IMR-90 (cell line): ENCODE measurements at regions not wholly inside any gene's neighbourhood (a gene's known extent, or its start where the extent isn't known, plus 50 kb on each side); places are given as distances from the start of the nearest gene placed in this dataset.

ENCODE experiments used
- ATAC-seq: fragments of 200-7000 bp; cut with Tn5 transposase; 2 replicates; pipeline ENCODE4 v1.9.1; 2020; ENCODE audit warnings: low read depth, mild to moderate bottlenecking, moderate library complexity
- BruUV-seq: library from RNA; stranded (reverse); fragments of 400-500 nt; replicated peaks from 2 replicates; lab custom pipeline; 2021; lab: Mats Ljungman, UMichigan
- CTCF ChIA-PET: fragments of 300-600 bp; formaldehyde crosslinking; extraction: SDS; loops from one replicate; lab custom pipeline; 2021; ENCODE audit warnings: antibody characterized with exemption; lab: Yijun Ruan, JAX
- POLR2A ChIA-PET: fragments of 300-600 bp; sonication (Branson Sonifier 250); formaldehyde crosslinking; loops from one replicate; lab custom pipeline; 2022; ENCODE audit warnings: antibody characterized with exemption; ENCODE audit not compliant: unreplicated experiment; lab: Charles Lee
- DNase-seq: peaks from one replicate; pipeline ENCODE4 v3.0.0; 2013
- H2AFZ ChIP-seq: replicated peaks from 2 replicates; pipeline ENCODE3; 2013; ENCODE audit warnings: low read length, mild to moderate bottlenecking; ENCODE audit not compliant: poor library complexity
- H2AK5ac ChIP-seq: 2 replicates; pipeline ENCODE4 v1.6.1; 2013; ENCODE audit warnings: low read depth, low read length, inconsistent platforms
- H2AK9ac ChIP-seq: replicated peaks from 2 replicates; pipeline ENCODE3; 2013; ENCODE audit warnings: mild to moderate bottlenecking, low read depth, low read length, moderate library complexity; ENCODE audit not compliant: poor library complexity
- H2BK120ac ChIP-seq: 2 replicates; pipeline ENCODE4 v1.6.1; 2013; ENCODE audit warnings: low read depth, low read length, inconsistent platforms
- H2BK15ac ChIP-seq: 3 replicates; pipeline ENCODE4 v1.6.1; 2013; ENCODE audit warnings: low read depth, low read length, inconsistent platforms
- H2BK20ac ChIP-seq: 2 replicates; pipeline ENCODE4 v1.6.1; 2013; ENCODE audit warnings: low read depth, mild to moderate bottlenecking, inconsistent platforms, low read length, moderate library complexity
- H2BK5ac ChIP-seq: 2 replicates; pipeline ENCODE4 v1.6.1; 2013; ENCODE audit warnings: mild to moderate bottlenecking, low read depth, low read length, inconsistent platforms; ENCODE audit not compliant: poor library complexity, severe bottlenecking
- H3K14ac ChIP-seq: replicated peaks from 2 replicates; pipeline ENCODE4 v1.6.1; 2013; ENCODE audit warnings: low read depth, low read length, inconsistent platforms
- H3K18ac ChIP-seq: 2 replicates; pipeline ENCODE4 v1.6.1; 2013; ENCODE audit warnings: low read depth, low read length, control low read depth
- H3K23ac ChIP-seq: 2 replicates; pipeline ENCODE4 v1.6.1; 2013; ENCODE audit warnings: low read depth, low read length, inconsistent platforms
- H3K27ac ChIP-seq: 2 replicates; pipeline ENCODE4 v1.5.1; 2013; ENCODE audit warnings: mild to moderate bottlenecking, control low read depth, low read length; ENCODE audit not compliant: insufficient read depth
- H3K27me3 ChIP-seq: 2 replicates; pipeline ENCODE4 v1.6.1; 2013; ENCODE audit warnings: low read length; ENCODE audit not compliant: control insufficient read depth, insufficient read depth
- H3K36me3 ChIP-seq: 2 replicates; pipeline ENCODE4 v1.6.1; 2013; ENCODE audit warnings: low read length, mixed read lengths; ENCODE audit not compliant: control insufficient read depth, insufficient read depth
- H3K4ac ChIP-seq: 2 replicates; pipeline ENCODE4 v1.6.1; 2013; ENCODE audit warnings: low read depth, low read length, inconsistent platforms
- H3K4me1 ChIP-seq: 2 replicates; pipeline ENCODE4 v1.6.1; 2013; ENCODE audit warnings: low read length, mixed read lengths; ENCODE audit not compliant: control insufficient read depth, insufficient read depth
- H3K4me2 ChIP-seq: 2 replicates; pipeline ENCODE4 v1.6.1; 2013; ENCODE audit warnings: low read depth, mild to moderate bottlenecking, control low read depth, low read length, moderate library complexity
- H3K4me3 ChIP-seq: 2 replicates; pipeline ENCODE4 v1.5.1; 2013; ENCODE audit warnings: low read depth, mild to moderate bottlenecking, control low read depth, low read length, moderate library complexity; ENCODE audit not compliant: insufficient read depth
- H3K56ac ChIP-seq: 2 replicates; pipeline ENCODE4 v1.6.1; 2013; ENCODE audit warnings: low read length, inconsistent platforms; ENCODE audit not compliant: insufficient read depth; ENCODE audit errors: extremely low read depth
- H3K79me1 ChIP-seq, 2 experiments: 2 replicates each; pipeline ENCODE4 v1.6.1; 2013; ENCODE audit warnings: low read length in 2 of 2, inconsistent platforms in 1 of 2, low read depth in 1 of 2
- H3K9ac ChIP-seq: 2 replicates; pipeline ENCODE4 v1.6.1; 2013; ENCODE audit warnings: low read depth, low read length, control low read depth
- H3K9me1 ChIP-seq: 2 replicates; pipeline ENCODE4 v1.6.1; 2013; ENCODE audit warnings: low read length, inconsistent platforms; ENCODE audit not compliant: insufficient read depth
- H3K9me3 ChIP-seq: 2 replicates; pipeline ENCODE4 v1.6.1; 2013; ENCODE audit warnings: low read length; ENCODE audit not compliant: control insufficient read depth, insufficient read depth
- H4K20me1 ChIP-seq: 2 replicates; pipeline ENCODE4 v1.6.1; 2013; ENCODE audit warnings: low read length, inconsistent platforms; ENCODE audit not compliant: insufficient read depth
- H4K5ac ChIP-seq: 2 replicates; pipeline ENCODE4 v1.6.1; 2013; ENCODE audit warnings: mild to moderate bottlenecking, low read depth, low read length, control low read depth
- H4K8ac ChIP-seq, 2 experiments: 2 replicates each; pipeline ENCODE4 v1.6.1; 2013; ENCODE audit warnings: low read depth in 2 of 2, low read length in 2 of 2, control low read depth in 1 of 2, inconsistent platforms in 1 of 2
- H4K91ac ChIP-seq: 2 replicates; pipeline ENCODE4 v1.6.1; 2013; ENCODE audit warnings: low read depth, low read length, inconsistent platforms; ENCODE audit not compliant: insufficient read depth
- BHLHE40 ChIP-seq: fragments of 150-350 bp; IDR thresholded peaks from 2 replicates; pipeline ENCODE4 v1.6.1; 2016; ENCODE audit warnings: mild to moderate bottlenecking, low read depth, low read length
- CEBPB ChIP-seq: IDR thresholded peaks from 2 replicates; pipeline ENCODE4 v1.6.1; 2012; ENCODE audit warnings: low read depth, low read length, improper control_type of control experiment
- CHD1 ChIP-seq: IDR thresholded peaks from 2 replicates; pipeline ENCODE4 v1.6.1; 2012; ENCODE audit warnings: low read depth, low read length, improper control_type of control experiment
- ELK1 ChIP-seq: fragments of 150-350 bp; IDR thresholded peaks from 2 replicates; pipeline ENCODE4 v1.6.1; 2016; ENCODE audit warnings: low read depth, mild to moderate bottlenecking, low read length, moderate library complexity, borderline replicate concordance
- FOS ChIP-seq: fragments of 150-350 bp; IDR thresholded peaks from 2 replicates; pipeline ENCODE4 v1.6.1; 2016; ENCODE audit warnings: low read depth, low read length
- MAFK ChIP-seq: IDR thresholded peaks from 2 replicates; pipeline ENCODE4 v1.6.1; 2012; ENCODE audit warnings: low read depth, low read length, improper control_type of control experiment
- MXI1 ChIP-seq: IDR thresholded peaks from 2 replicates; pipeline ENCODE4 v1.6.1; 2012; ENCODE audit warnings: low read depth, mild to moderate bottlenecking, low read length, moderate library complexity, borderline replicate concordance
- NFE2L2 ChIP-seq: fragments of 150-350 bp; IDR thresholded peaks from 2 replicates; pipeline ENCODE4 v1.6.1; 2016; ENCODE audit warnings: low read depth, mild to moderate bottlenecking, low read length
- RCOR1 ChIP-seq: IDR thresholded peaks from 2 replicates; pipeline ENCODE4 v1.6.1; 2012; ENCODE audit warnings: mild to moderate bottlenecking, low read length, improper control_type of control experiment; ENCODE audit not compliant: insufficient replicate concordance
- RFX5 ChIP-seq: IDR thresholded peaks from 2 replicates; pipeline ENCODE4 v1.8.0; 2012; ENCODE audit warnings: low read depth, mild to moderate bottlenecking, low read length, moderate library complexity
- USF2 ChIP-seq: fragments of 150-350 bp; IDR thresholded peaks from 2 replicates; pipeline ENCODE4 v1.6.1; 2017; ENCODE audit warnings: mild to moderate bottlenecking, antibody characterized with exemption, low read length, low read depth
- WGBS, 2 experiments: methylation state at CpG; one replicate each; pipeline versions ENCODE4 v1.1.5 to v1.1.7; 2013; ENCODE audit warnings: missing lambda C conversion rate in 2 of 2; ENCODE audit not compliant: insufficient read length in 1 of 2; ENCODE audit errors: extremely low coverage in 2 of 2; 5-methylcytosine and 5-hydroxymethylcytosine counted together
- dilution Hi-C: fragments of 300-500 bp; cut with HindIII; formaldehyde crosslinking; loops from one replicate; pipeline ENCODE4 v1.14.3; 2018; ENCODE audit warnings: low sequenced_read_pairs; ENCODE audit not compliant: unreplicated experiment
- in situ Hi-C: fragments of 300-500 bp; cut with MboI; formaldehyde crosslinking; loops from 3 replicates; pipeline ENCODE4 v1.14.3; 2019; ENCODE audit warnings: low sequenced_read_pairs, inconsistent platforms, mixed read lengths
- intact Hi-C: fragments of 100-400 bp; cut with micrococcal nuclease; formaldehyde crosslinking; loops from 2 replicates; pipeline ENCODE4 v1.10.0; 2022
- TF ChIP-seq, protein P1 (sequence below): conservative IDR thresholded peaks from 2 replicates; pipeline ENCODE4 v1.5.1; 2012; ENCODE audit warnings: mild to moderate bottlenecking, low read depth, low read length, improper control_type of control experiment

DNA sequence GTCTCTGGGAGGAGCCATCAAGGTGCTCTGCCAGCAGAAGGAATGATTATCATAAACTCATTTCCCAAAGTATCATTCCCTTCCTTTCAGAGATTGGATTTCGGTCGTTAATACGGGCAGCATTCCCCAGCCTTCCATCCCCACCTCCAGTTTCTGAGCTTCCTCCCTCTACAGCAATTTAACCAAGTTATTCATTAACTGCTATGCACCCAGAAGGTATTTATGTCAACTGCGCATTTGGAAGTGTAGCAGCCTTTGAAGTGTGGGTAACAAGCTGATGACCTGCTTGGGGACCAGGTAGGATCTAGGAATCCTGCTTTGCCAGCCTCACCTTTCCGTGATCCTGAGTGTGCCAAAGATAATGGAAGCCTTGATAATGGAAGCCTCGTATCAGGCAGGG is 172.4 kb upstream of the IGSF21 start:
- intact Hi-C loops: no loop called here

More for the DNA sequence above, 172.4 kb upstream of the IGSF21 start:
- Histone ChIP-seq H4K8ac (no peak overlapping the region), H2BK120ac (no peak overlapping the region), H4K20me1 (no peaks in the 10 kb centered on the region), H3K36me3 (no peaks in the 10 kb centered on the region), H3K4me1 (no peaks in the 10 kb centered on the region), H3K27me3 (peaks cover 3% of the 10 kb centered on the region; the same call in 1 of the 2 replicates), H2BK15ac (no peak overlapping the region), H3K56ac (no peak overlapping the region), H3K14ac (no peak overlapping the region), H4K91ac (no peak overlapping the region), H2AFZ (no peak overlapping the region), H3K79me1 (no peaks in the 10 kb centered on the region), H2AK9ac (no peak overlapping the region), H4K5ac (no peak overlapping the region), H2BK5ac (no peak overlapping the region), H3K4me3 (no peak overlapping the region), H3K18ac (no peak overlapping the region), H3K9me1 (no peaks in the 10 kb centered on the region), H2BK20ac (no peak overlapping the region), H3K23ac (no peak overlapping the region), H3K27ac (no peak overlapping the region), H3K4ac (no peak overlapping the region), H2AK5ac (no peak overlapping the region), H3K4me2 (no peak overlapping the region), H3K9me3 (no peaks in the 10 kb centered on the region), H3K9ac (no peak overlapping the region)
- ChIA-PET POLR2A (no interaction called here), CTCF (no interaction called here)
- dilution Hi-C loops (no loop called here), in situ Hi-C loops (no loop called here)
- BruUV-seq: no TSS peak
- TF ChIP-seq, protein P1, sequence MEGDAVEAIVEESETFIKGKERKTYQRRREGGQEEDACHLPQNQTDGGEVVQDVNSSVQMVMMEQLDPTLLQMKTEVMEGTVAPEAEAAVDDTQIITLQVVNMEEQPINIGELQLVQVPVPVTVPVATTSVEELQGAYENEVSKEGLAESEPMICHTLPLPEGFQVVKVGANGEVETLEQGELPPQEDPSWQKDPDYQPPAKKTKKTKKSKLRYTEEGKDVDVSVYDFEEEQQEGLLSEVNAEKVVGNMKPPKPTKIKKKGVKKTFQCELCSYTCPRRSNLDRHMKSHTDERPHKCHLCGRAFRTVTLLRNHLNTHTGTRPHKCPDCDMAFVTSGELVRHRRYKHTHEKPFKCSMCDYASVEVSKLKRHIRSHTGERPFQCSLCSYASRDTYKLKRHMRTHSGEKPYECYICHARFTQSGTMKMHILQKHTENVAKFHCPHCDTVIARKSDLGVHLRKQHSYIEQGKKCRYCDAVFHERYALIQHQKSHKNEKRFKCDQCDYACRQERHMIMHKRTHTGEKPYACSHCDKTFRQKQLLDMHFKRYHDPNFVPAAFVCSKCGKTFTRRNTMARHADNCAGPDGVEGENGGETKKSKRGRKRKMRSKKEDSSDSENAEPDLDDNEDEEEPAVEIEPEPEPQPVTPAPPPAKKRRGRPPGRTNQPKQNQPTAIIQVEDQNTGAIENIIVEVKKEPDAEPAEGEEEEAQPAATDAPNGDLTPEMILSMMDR: no peak
- TF ChIP-seq MXI1: no peak
- TF ChIP-seq MAFK: no peak
- no peak for TF ChIP-seq RCOR1
- TF ChIP-seq ELK1: no peak
- TF ChIP-seq FOS: no peak
- no peak for TF ChIP-seq NFE2L2
- no peak for TF ChIP-seq BHLHE40
- no peak for TF ChIP-seq USF2
- TF ChIP-seq RFX5: no peak
- no peak for TF ChIP-seq CHD1
- TF ChIP-seq CEBPB: no peak
- WGBS, 2 experiments: no CpG with 5 or more reads among the region's 6 CpGs
- DNase-seq (no peak), ATAC-seq (no peak)
